ENCODE measurements at regions not wholly inside any gene's neighbourhood (a gene's known extent, or its start where the extent isn't known, plus 50 kb on each side); places are given as distances from the start of the nearest gene placed in this dataset.

DNA sequence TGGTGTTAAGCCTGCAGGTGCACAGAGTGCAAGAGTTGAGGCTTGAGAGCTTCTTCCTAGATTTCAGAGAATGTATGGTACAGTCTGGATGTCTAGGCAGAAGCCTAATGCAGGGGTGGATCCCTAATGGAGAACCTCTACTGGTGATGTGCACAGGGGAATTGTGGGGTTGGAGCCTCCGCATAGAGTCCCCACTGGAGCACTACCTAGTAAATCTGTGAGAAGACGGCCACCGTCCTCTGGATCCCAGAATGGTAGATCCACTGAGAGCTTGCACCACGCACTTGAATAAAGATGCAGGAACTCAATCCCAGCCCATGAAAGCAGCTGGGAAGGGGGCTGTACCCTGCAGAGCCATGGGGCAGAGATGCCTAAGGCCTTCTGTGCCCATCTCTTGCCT, 699.4 kb upstream of the FAM174A start:
- no peaks in the 10 kb centered on the region for H3K27me3 ChIP-seq (ENCODE audit: insufficient read depth, low read length)
- H3K4me2 ChIP-seq (ENCODE audit: low read length): no peak overlapping the region
- DNase-seq (ENCODE audit: low read depth, low spot score) (no peak), ATAC-seq (no peak)
- no peak overlapping the region for H3K4me3 ChIP-seq (replicated peaks in 1 of 2; ENCODE audit: low read depth in 1 of 2, low read length in 2 of 2)
- H3K9me2 ChIP-seq (ENCODE audit: insufficient read depth): no peaks in the 10 kb centered on the region
- intact Hi-C loops (cut with micrococcal nuclease): no loop called here
- no peaks in the 10 kb centered on the region for H4K20me1 ChIP-seq (ENCODE audit: insufficient read depth)
- no TSS peak for BruUV-seq (replicated peaks)
- H3K27ac ChIP-seq (ENCODE audit: low read depth, low read length): no peak overlapping the region
- TF ChIP-seq POLR2AphosphoS5 (IDR thresholded peaks at IDR 0.05; ENCODE audit: low read depth, low read length) (no peak), EZH2phosphoT487 (IDR thresholded peaks at IDR 0.05; ENCODE audit: borderline replicate concordance) (no peak), TCF7L2 (IDR thresholded peaks at IDR 0.05; ENCODE audit: borderline replicate concordance, extremely low read depth, insufficient read depth, insufficient read length) (no peak), EGR1 (IDR thresholded peaks at IDR 0.05; ENCODE audit: low read depth) (no peak), YY1 (IDR thresholded peaks at IDR 0.05; ENCODE audit: extremely low read depth, insufficient replicate concordance, low read depth, low read length) (no peak), EZH2 (IDR thresholded peaks at IDR 0.05) (no peak), RAD21 (IDR thresholded peaks at IDR 0.05; ENCODE audit: low read depth) (no peak), POLR2A (IDR thresholded peaks at IDR 0.05; ENCODE audit: borderline replicate concordance, extremely low read depth, insufficient read depth, insufficient read length) (no peak), REST (IDR thresholded peaks at IDR 0.05; ENCODE audit: low read depth) (no peak), JUND (IDR thresholded peaks at IDR 0.05) (no peak), ELF1 (IDR thresholded peaks at IDR 0.05; ENCODE audit: borderline replicate concordance, low read depth) (no peak), SP1 (IDR thresholded peaks at IDR 0.05; ENCODE audit: low read depth) (no peak), ZNF274 (IDR thresholded peaks at IDR 0.05; ENCODE audit: low read depth, low read length) (no peak)
- TF ChIP-seq, protein P1, sequence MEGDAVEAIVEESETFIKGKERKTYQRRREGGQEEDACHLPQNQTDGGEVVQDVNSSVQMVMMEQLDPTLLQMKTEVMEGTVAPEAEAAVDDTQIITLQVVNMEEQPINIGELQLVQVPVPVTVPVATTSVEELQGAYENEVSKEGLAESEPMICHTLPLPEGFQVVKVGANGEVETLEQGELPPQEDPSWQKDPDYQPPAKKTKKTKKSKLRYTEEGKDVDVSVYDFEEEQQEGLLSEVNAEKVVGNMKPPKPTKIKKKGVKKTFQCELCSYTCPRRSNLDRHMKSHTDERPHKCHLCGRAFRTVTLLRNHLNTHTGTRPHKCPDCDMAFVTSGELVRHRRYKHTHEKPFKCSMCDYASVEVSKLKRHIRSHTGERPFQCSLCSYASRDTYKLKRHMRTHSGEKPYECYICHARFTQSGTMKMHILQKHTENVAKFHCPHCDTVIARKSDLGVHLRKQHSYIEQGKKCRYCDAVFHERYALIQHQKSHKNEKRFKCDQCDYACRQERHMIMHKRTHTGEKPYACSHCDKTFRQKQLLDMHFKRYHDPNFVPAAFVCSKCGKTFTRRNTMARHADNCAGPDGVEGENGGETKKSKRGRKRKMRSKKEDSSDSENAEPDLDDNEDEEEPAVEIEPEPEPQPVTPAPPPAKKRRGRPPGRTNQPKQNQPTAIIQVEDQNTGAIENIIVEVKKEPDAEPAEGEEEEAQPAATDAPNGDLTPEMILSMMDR (IDR thresholded peaks at IDR 0.05 in 2 of 3, conservative IDR thresholded peaks at IDR 0.05 in 1 of 3; ENCODE audit: borderline replicate concordance in 1 of 3, insufficient read depth in 1 of 3, low read depth in 2 of 3, low read length in 2 of 3): no peak
- TF ChIP-seq, protein P2, sequence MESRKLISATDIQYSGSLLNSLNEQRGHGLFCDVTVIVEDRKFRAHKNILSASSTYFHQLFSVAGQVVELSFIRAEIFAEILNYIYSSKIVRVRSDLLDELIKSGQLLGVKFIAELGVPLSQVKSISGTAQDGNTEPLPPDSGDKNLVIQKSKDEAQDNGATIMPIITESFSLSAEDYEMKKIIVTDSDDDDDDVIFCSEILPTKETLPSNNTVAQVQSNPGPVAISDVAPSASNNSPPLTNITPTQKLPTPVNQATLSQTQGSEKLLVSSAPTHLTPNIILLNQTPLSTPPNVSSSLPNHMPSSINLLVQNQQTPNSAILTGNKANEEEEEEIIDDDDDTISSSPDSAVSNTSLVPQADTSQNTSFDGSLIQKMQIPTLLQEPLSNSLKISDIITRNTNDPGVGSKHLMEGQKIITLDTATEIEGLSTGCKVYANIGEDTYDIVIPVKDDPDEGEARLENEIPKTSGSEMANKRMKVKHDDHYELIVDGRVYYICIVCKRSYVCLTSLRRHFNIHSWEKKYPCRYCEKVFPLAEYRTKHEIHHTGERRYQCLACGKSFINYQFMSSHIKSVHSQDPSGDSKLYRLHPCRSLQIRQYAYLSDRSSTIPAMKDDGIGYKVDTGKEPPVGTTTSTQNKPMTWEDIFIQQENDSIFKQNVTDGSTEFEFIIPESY (IDR thresholded peaks at IDR 0.05; ENCODE audit: extremely low read depth, insufficient replicate concordance, low read length): no peak
- H2AFZ ChIP-seq (ENCODE audit: low read depth, low read length, poor library complexity, severe bottlenecking): no peak overlapping the region
- POLR2A ChIA-PET: no interaction called here
- no peaks in the 10 kb centered on the region for H3K36me3 ChIP-seq (ENCODE audit: control insufficient read depth in 1 of 2, insufficient read depth in 2 of 2, low read length in 2 of 2)
- no peaks in the 10 kb centered on the region for H3K4me1 ChIP-seq (ENCODE audit: control insufficient read depth in 1 of 2, insufficient read depth in 2 of 2, low read length in 2 of 2)
- no peak overlapping the region for H3K9ac ChIP-seq (ENCODE audit: low read length)
- no peaks in the 10 kb centered on the region for H3K9me3 ChIP-seq (ENCODE audit: control insufficient read depth in 1 of 2, insufficient read depth in 1 of 2, low read depth in 1 of 2, low read length in 2 of 2)
- H3K79me2 ChIP-seq (ENCODE audit: insufficient read depth, low read length): no peaks in the 10 kb centered on the region
- CTCF ChIA-PET: no interaction called here
- RAD21 ChIA-PET (ENCODE audit: low non-redundant PET in 1 of 2, low total read pairs in 2 of 2, uncharacterized antibody in 2 of 2, unreplicated experiment in 2 of 2): no interaction called here
